ENCODE measurements at regions not wholly inside any gene's neighbourhood (a gene's known extent, or its start where the extent isn't known, plus 50 kb on each side); places are given as distances from the start of the nearest gene placed in this dataset.
"Not testable (repeated sequence)": the region's sequence is repeated elsewhere in the genome, so short reads cannot be mapped to it uniquely, and the experiment has no call there.

GRCh38 chr18:46179306-46179705 lies 75.1 kb downstream of the HAUS1 start:
- DNase-seq (ENCODE audit: low read depth in 2 of 2) = no peak

GRCh38 chr18:46182633-46183358 lies 78.6 kb downstream of the HAUS1 start:
- DNase-seq (ENCODE audit: low read depth in 2 of 2) = no peak

GRCh38 chr18:46184296-46184695 lies 80.1 kb downstream of the HAUS1 start:
- DNase-seq (ENCODE audit: low read depth in 2 of 2) = not testable (repeated sequence)

GRCh38 chr18:46184727-46185126 lies 80.5 kb downstream of the HAUS1 start:
- no peak for DNase-seq (ENCODE audit: low read depth in 2 of 2)

GRCh38 chr18:46190667-46191066 lies 86.5 kb downstream of the HAUS1 start:
- DNase-seq (ENCODE audit: low read depth in 2 of 2) = no peak

- no peak for DNase-seq (ENCODE audit: low read depth in 2 of 2)
These were observed 92.5 kb downstream of the HAUS1 start for GRCh38 chr18:46196627-46197243.

- DNase-seq (ENCODE audit: low read depth in 2 of 2) = no peak
These were observed 95.4 kb downstream of the HAUS1 start for GRCh38 chr18:46199515-46200147.

- DNase-seq (ENCODE audit: low read depth in 2 of 2) = not testable (repeated sequence)
These were observed 96.2 kb downstream of the HAUS1 start for GRCh38 chr18:46200178-46201055.

- no peak for DNase-seq (ENCODE audit: low read depth in 2 of 2)
These were observed 100.0 kb downstream of the HAUS1 start for GRCh38 chr18:46204143-46204542.

- DNase-seq (ENCODE audit: low read depth in 2 of 2) = no peak
These were observed 103.8 kb downstream of the HAUS1 start for GRCh38 chr18:46207985-46208384.

GRCh38 chr18:46209161-46209560 lies 105.0 kb downstream of the HAUS1 start:
- DNase-seq (ENCODE audit: low read depth in 2 of 2) = no peak

GRCh38 chr18:46211816-46212215 lies 107.6 kb downstream of the HAUS1 start:
- DNase-seq (ENCODE audit: low read depth in 2 of 2) = no peak

- no peak for DNase-seq (ENCODE audit: low read depth in 2 of 2)
These were observed 108.2 kb downstream of the HAUS1 start for GRCh38 chr18:46212398-46212797.

GRCh38 chr18:46213295-46213694 lies 109.1 kb downstream of the HAUS1 start:
- no peak for DNase-seq (ENCODE audit: low read depth in 2 of 2)

GRCh38 chr18:46214435-46214834 lies 110.2 kb downstream of the HAUS1 start:
- no peak for DNase-seq (ENCODE audit: low read depth in 2 of 2)

GRCh38 chr18:46215902-46216723 lies 111.9 kb downstream of the HAUS1 start:
- no peak for DNase-seq (ENCODE audit: low read depth in 2 of 2)

- DNase-seq (ENCODE audit: low read depth in 2 of 2) = no peak
These were observed 115.9 kb downstream of the HAUS1 start for GRCh38 chr18:46220116-46220515.

GRCh38 chr18:46222093-46222492 lies 117.9 kb downstream of the HAUS1 start:
- no peak for DNase-seq (ENCODE audit: low read depth in 2 of 2)

- no peak for DNase-seq (ENCODE audit: low read depth in 2 of 2)
These were observed 118.7 kb downstream of the HAUS1 start for GRCh38 chr18:46222710-46223360.

GRCh38 chr18:46224181-46224775 lies 120.1 kb downstream of the HAUS1 start:
- DNase-seq (ENCODE audit: low read depth in 2 of 2) = no peak
